ENCODE measurements at regions not wholly inside any gene's neighbourhood (a gene's known extent, or its start where the extent isn't known, plus 50 kb on each side); places are given as distances from the start of the nearest gene placed in this dataset.

- H3K27me3 Mint-ChIP-seq, result peaks cover 7% of the 10 kb centered on the region
- ATAC-seq (ENCODE audit: poor library complexity) (no peak), DNase-seq (no peak)
- no peaks in the 10 kb centered on the region for H3K9me3 ChIP-seq (ENCODE audit: control insufficient read depth in 1 of 2, insufficient read depth in 1 of 2, low read length in 2 of 2)
- H3K36me3 Mint-ChIP-seq (ENCODE audit: low read depth), result no peaks in the 10 kb centered on the region
- H3K36me3 ChIP-seq (ENCODE audit: insufficient read depth, low read length), result no peaks in the 10 kb centered on the region
- no peak for TF ChIP-seq CTCF (IDR thresholded peaks at IDR 0.05)
- peaks cover 0 to 6% of the 10 kb centered on the region in 2 experiments for H3K27me3 ChIP-seq (ENCODE audit: control insufficient read depth in 1 of 2, insufficient read depth in 2 of 2, low read length in 2 of 2)
- CTCF ChIA-PET, result no interaction called here
- H3K9me3 Mint-ChIP-seq, result no peaks in the 10 kb centered on the region
- H3K4me1 Mint-ChIP-seq (ENCODE audit: low read depth), result peaks cover 1% of the 10 kb centered on the region
- H3K4me3 Mint-ChIP-seq, result no peak overlapping the region
- POLR2A ChIA-PET, result no interaction called here
- H3K27ac ChIP-seq (ENCODE audit: low read depth in 1 of 2, low read length in 2 of 2), result no peak overlapping the region
- H3K4me3 ChIP-seq (ENCODE audit: low read length), result no peak overlapping the region
- no peak overlapping the region for H3K27ac Mint-ChIP-seq
- no peaks in the 10 kb centered on the region for H3K4me1 ChIP-seq (ENCODE audit: insufficient read depth, low read length)
- intact Hi-C loops (cut with DNase I, micrococcal nuclease), result no loop called here
Observed at GRCh38 chr1:87208080-87208479, 120.6 kb upstream of the LMO4 start.

GRCh38 chr1:87208931-87209330, 119.7 kb upstream of the LMO4 start:
- H3K9me3 Mint-ChIP-seq, result no peaks in the 10 kb centered on the region
- Histone ChIP-seq H3K27me3 (ENCODE audit: control insufficient read depth in 1 of 2, insufficient read depth in 2 of 2, low read length in 2 of 2) (peaks cover 0 to 6% of the 10 kb centered on the region in 2 experiments), H3K27ac (ENCODE audit: low read depth in 1 of 2, low read length in 2 of 2) (no peak overlapping the region), H3K4me3 (ENCODE audit: low read length) (no peak overlapping the region), H3K4me1 (ENCODE audit: insufficient read depth, low read length) (no peaks in the 10 kb centered on the region), H3K9me3 (ENCODE audit: control insufficient read depth in 1 of 2, insufficient read depth in 1 of 2, low read length in 2 of 2) (no peaks in the 10 kb centered on the region), H3K36me3 (ENCODE audit: insufficient read depth, low read length) (no peaks in the 10 kb centered on the region)
- ATAC-seq (ENCODE audit: poor library complexity) (no peak), DNase-seq (no peak)
- ChIA-PET POLR2A (no interaction called here), CTCF (no interaction called here)
- intact Hi-C loops (cut with DNase I, micrococcal nuclease), result no loop called here
- H3K4me1 Mint-ChIP-seq (ENCODE audit: low read depth), result no peaks in the 10 kb centered on the region
- H3K27ac Mint-ChIP-seq, result no peak overlapping the region
- no peak for TF ChIP-seq CTCF (IDR thresholded peaks at IDR 0.05)
- H3K4me3 Mint-ChIP-seq, result no peak overlapping the region
- peaks cover 3% of the 10 kb centered on the region for H3K27me3 Mint-ChIP-seq
- H3K36me3 Mint-ChIP-seq (ENCODE audit: low read depth), result no peaks in the 10 kb centered on the region

- no peaks in the 10 kb centered on the region for H3K36me3 ChIP-seq (ENCODE audit: insufficient read depth, low read length)
- Mint-ChIP-seq H3K27me3 (peaks cover under 1% of the 10 kb centered on the region), H3K36me3 (ENCODE audit: low read depth) (no peaks in the 10 kb centered on the region), H3K4me1 (ENCODE audit: low read depth) (no peaks in the 10 kb centered on the region), H3K9me3 (no peaks in the 10 kb centered on the region), H3K27ac (no peak overlapping the region), H3K4me3 (no peak overlapping the region)
- no peak for DNase-seq
- no peak overlapping the region for H3K27ac ChIP-seq (ENCODE audit: low read depth in 1 of 2, low read length in 2 of 2)
- TF ChIP-seq CTCF (IDR thresholded peaks at IDR 0.05), result no peak
- ChIA-PET POLR2A (no interaction called here), CTCF (no interaction called here)
- no peaks in the 10 kb centered on the region for H3K9me3 ChIP-seq (ENCODE audit: control insufficient read depth in 1 of 2, insufficient read depth in 1 of 2, low read length in 2 of 2)
- no peak for ATAC-seq (ENCODE audit: poor library complexity)
- H3K27me3 ChIP-seq (ENCODE audit: control insufficient read depth in 1 of 2, insufficient read depth in 2 of 2, low read length in 2 of 2), result peaks cover 0 to 3% of the 10 kb centered on the region in 2 experiments
- no peaks in the 10 kb centered on the region for H3K4me1 ChIP-seq (ENCODE audit: insufficient read depth, low read length)
- H3K4me3 ChIP-seq (ENCODE audit: low read length), result no peak overlapping the region
- intact Hi-C loops (cut with DNase I, micrococcal nuclease), result no loop called here
Observed at GRCh38 chr1:87210151-87210550, 118.5 kb upstream of the LMO4 start.

Data from CD4-positive, alpha-beta T cell (primary cell).